ENCODE measurements at regions not wholly inside any gene's neighbourhood (a gene's known extent, or its start where the extent isn't known, plus 50 kb on each side); places are given as distances from the start of the nearest gene placed in this dataset.
A peak's percentile ranks its signal among the peaks of the same experiment; 100 is the strongest.

GRCh38 chr2:236636261-236636660 lies 66.6 kb downstream of the ACKR3 start:
- no peak overlapping the region for H3K9ac ChIP-seq (ENCODE audit: insufficient read depth in 1 of 2, low read length in 2 of 2)
- no peaks in the 10 kb centered on the region for H3K27me3 ChIP-seq (ENCODE audit: control insufficient read depth in 3 of 3, insufficient read depth in 3 of 3, low read length in 2 of 3)
- DNase-seq (peak in 1 of 3 donors; percentile 7), ATAC-seq (ENCODE audit: insufficient read depth, low FRiP score) (no peak)
- 94 to 99% methylated on average over 7 of the region's 7 CpGs for WGBS, 2 donors
- peaks cover 0 to 16% (median 0%) of the 10 kb centered on the region in 4 donors for H3K9me3 ChIP-seq (ENCODE audit: control insufficient read depth in 4 of 4, insufficient read depth in 3 of 4, low read length in 3 of 4)
- TF ChIP-seq CTCF (IDR thresholded peaks at IDR 0.05; ENCODE audit: control extremely low read depth, extremely low read depth) = no peak
- H3K4me3 ChIP-seq = no peak overlapping the region
- H3K36me3 ChIP-seq (ENCODE audit: control insufficient read depth in 4 of 4, insufficient read depth in 4 of 4, low read length in 4 of 4) = no peaks in the 10 kb centered on the region
- H3K4me1 ChIP-seq (ENCODE audit: control insufficient read depth in 5 of 5, insufficient read depth in 5 of 5, low read length in 5 of 5) = peaks cover 0 to 6% (median 0%) of the 10 kb centered on the region in 5 donors
- no peak overlapping the region for H3K27ac ChIP-seq (ENCODE audit: low read depth in 1 of 2, low read length in 1 of 2)

- Histone ChIP-seq H3K4me3 (no peak overlapping the region), H3K4me1 (ENCODE audit: control insufficient read depth in 5 of 5, insufficient read depth in 5 of 5, low read length in 5 of 5) (peaks cover 0 to 2% (median 0%) of the 10 kb centered on the region in 5 donors), H3K9me3 (ENCODE audit: control insufficient read depth in 4 of 4, insufficient read depth in 3 of 4, low read length in 3 of 4) (peaks cover 0 to 17% (median 0%) of the 10 kb centered on the region in 4 donors), H3K9ac (ENCODE audit: insufficient read depth in 1 of 2, low read length in 2 of 2) (no peak overlapping the region), H3K27ac (ENCODE audit: low read depth in 1 of 2, low read length in 1 of 2) (no peak overlapping the region), H3K27me3 (ENCODE audit: control insufficient read depth in 3 of 3, insufficient read depth in 3 of 3, low read length in 2 of 3) (no peaks in the 10 kb centered on the region), H3K36me3 (ENCODE audit: control insufficient read depth in 4 of 4, insufficient read depth in 4 of 4, low read length in 4 of 4) (no peaks in the 10 kb centered on the region)
- 91 to 94% methylated on average over 18 of the region's 18 CpGs for WGBS, 2 donors
- ATAC-seq (ENCODE audit: insufficient read depth, low FRiP score) (no peak), DNase-seq (peak in 1 of 3 donors; percentile 8)
- no peak for TF ChIP-seq CTCF (IDR thresholded peaks at IDR 0.05; ENCODE audit: control extremely low read depth, extremely low read depth)
Observed at GRCh38 chr2:236636714-236637470, 67.3 kb downstream of the ACKR3 start.

- TF ChIP-seq CTCF (IDR thresholded peaks at IDR 0.05; ENCODE audit: control extremely low read depth, extremely low read depth) = no peak
- 67 to 81% methylated on average over 6 of the region's 6 CpGs for WGBS, 2 donors
Observed at GRCh38 chr2:236637686-236638569, 68.3 kb downstream of the ACKR3 start.

More at GRCh38 chr2:236637686-236638569, 68.3 kb downstream of the ACKR3 start:
- Histone ChIP-seq H3K4me1 (ENCODE audit: control insufficient read depth in 5 of 5, insufficient read depth in 5 of 5, low read length in 5 of 5) (peaks cover 0 to 2% (median 0%) of the 10 kb centered on the region in 5 donors), H3K36me3 (ENCODE audit: control insufficient read depth in 4 of 4, insufficient read depth in 4 of 4, low read length in 4 of 4) (no peaks in the 10 kb centered on the region), H3K27ac (ENCODE audit: low read depth in 1 of 2, low read length in 1 of 2) (no peak overlapping the region), H3K9me3 (ENCODE audit: control insufficient read depth in 4 of 4, insufficient read depth in 3 of 4, low read length in 3 of 4) (peaks cover 0 to 21% (median 0%) of the 10 kb centered on the region in 4 donors), H3K9ac (ENCODE audit: insufficient read depth in 1 of 2, low read length in 2 of 2) (no peak overlapping the region), H3K4me3 (no peak overlapping the region), H3K27me3 (ENCODE audit: control insufficient read depth in 3 of 3, insufficient read depth in 3 of 3, low read length in 2 of 3) (no peaks in the 10 kb centered on the region)
- ATAC-seq (ENCODE audit: insufficient read depth, low FRiP score) (no peak), DNase-seq (peak in 1 of 3 donors; percentile 4)
